DND-41 (cell line): ENCODE measurements at regions not wholly inside any gene's neighbourhood (a gene's known extent, or its start where the extent isn't known, plus 50 kb on each side); places are given as distances from the start of the nearest gene placed in this dataset.

ENCODE experiments used
- EZH2 ChIP-seq: IDR thresholded peaks from 3 replicates; pipeline ENCODE4 v1.6.1; 2012; ENCODE audit warnings: borderline replicate concordance, low read depth, mild to moderate bottlenecking, moderate library complexity, low read length, inconsistent platforms; ENCODE audit not compliant: severe bottlenecking
- TF ChIP-seq, protein P1 (sequence below): IDR thresholded peaks from 2 replicates; pipeline ENCODE4 v1.5.1; 2012; ENCODE audit warnings: borderline replicate concordance, low read length, moderate library complexity, mild to moderate bottlenecking; ENCODE audit not compliant: poor library complexity, severe bottlenecking; ENCODE audit errors: extremely low read depth

- TF ChIP-seq, protein P1, sequence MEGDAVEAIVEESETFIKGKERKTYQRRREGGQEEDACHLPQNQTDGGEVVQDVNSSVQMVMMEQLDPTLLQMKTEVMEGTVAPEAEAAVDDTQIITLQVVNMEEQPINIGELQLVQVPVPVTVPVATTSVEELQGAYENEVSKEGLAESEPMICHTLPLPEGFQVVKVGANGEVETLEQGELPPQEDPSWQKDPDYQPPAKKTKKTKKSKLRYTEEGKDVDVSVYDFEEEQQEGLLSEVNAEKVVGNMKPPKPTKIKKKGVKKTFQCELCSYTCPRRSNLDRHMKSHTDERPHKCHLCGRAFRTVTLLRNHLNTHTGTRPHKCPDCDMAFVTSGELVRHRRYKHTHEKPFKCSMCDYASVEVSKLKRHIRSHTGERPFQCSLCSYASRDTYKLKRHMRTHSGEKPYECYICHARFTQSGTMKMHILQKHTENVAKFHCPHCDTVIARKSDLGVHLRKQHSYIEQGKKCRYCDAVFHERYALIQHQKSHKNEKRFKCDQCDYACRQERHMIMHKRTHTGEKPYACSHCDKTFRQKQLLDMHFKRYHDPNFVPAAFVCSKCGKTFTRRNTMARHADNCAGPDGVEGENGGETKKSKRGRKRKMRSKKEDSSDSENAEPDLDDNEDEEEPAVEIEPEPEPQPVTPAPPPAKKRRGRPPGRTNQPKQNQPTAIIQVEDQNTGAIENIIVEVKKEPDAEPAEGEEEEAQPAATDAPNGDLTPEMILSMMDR: no peak
- no peak for TF ChIP-seq EZH2
Measured at GRCh38 chr4:89599026-89599425, 237.9 kb downstream of the SNCA start.
